Upper lobe of left lung (tissue), 4 donors: ENCODE measurements at regions not wholly inside any gene's neighbourhood (a gene's known extent, or its start where the extent isn't known, plus 50 kb on each side); places are given as distances from the start of the nearest gene placed in this dataset.
"Not testable (repeated sequence)": the region's sequence is repeated elsewhere in the genome, so short reads cannot be mapped to it uniquely, and the experiment has no call there.

Experiments used
- CTCF ChIP-seq, 6 experiments: fragments of 450-650 bp in 4 of 6; fragments of 200-600 bp in 2 of 6; sonication (generic) in 2 of 6; IDR thresholded peaks; one replicate each; pipeline ENCODE4 v1.5.1; 2016 to 2019; ENCODE audit warnings: antibody characterized with exemption in 6 of 6
- EP300 ChIP-seq, 4 donors: sonication (generic); formaldehyde crosslinking; IDR thresholded peaks; one replicate each; pipeline ENCODE4 v1.5.1; 2017; ENCODE audit warnings: antibody characterized with exemption in 4 of 4, control low read depth in 2 of 4
- POLR2A ChIP-seq, 4 donors: fragments of 450-650 bp; IDR thresholded peaks; one replicate each; pipeline ENCODE4 v1.5.1; 2016 to 2017; ENCODE audit warnings: antibody characterized with exemption in 4 of 4, mild to moderate bottlenecking in 2 of 4
- POLR2AphosphoS5 ChIP-seq, 2 donors: sonication (generic); formaldehyde crosslinking; IDR thresholded peaks; one replicate each; pipeline ENCODE4 v1.5.1; 2017; ENCODE audit warnings: antibody characterized with exemption in 2 of 2

- not testable (repeated sequence) for TF ChIP-seq POLR2A, CTCF, POLR2AphosphoS5, EP300 (IDR thresholded peaks at IDR 0.05)
Measured at GRCh38 chr1:230550945-230551344, 91.3 kb upstream of the COG2 start.
